ENCODE measurements at regions not wholly inside any gene's neighbourhood (a gene's known extent, or its start where the extent isn't known, plus 50 kb on each side); places are given as distances from the start of the nearest gene placed in this dataset.
"Not testable (repeated sequence)": the region's sequence is repeated elsewhere in the genome, so short reads cannot be mapped to it uniquely, and the experiment has no call there.

DNA sequence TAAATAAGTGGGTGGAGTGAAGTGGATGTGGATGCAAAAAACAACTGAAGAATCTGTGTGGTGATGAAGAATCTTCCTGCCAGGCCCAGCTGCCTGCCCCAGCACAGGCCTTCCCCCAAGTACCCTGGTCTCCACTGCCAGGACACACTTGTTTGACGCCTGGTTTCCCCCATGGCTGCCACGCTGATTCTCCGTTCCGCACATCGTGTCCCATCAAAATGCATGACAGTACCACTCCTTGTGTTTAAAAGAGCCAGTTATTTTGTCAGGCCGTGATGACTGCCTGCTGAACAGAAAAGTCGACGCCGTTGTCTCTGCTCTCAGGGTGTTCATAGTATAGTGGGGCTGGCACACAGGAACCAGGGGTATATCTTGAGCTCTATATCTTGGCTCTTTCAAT, 50.3 kb upstream of the KYNU start:
- DNase-seq, result no peak

GRCh38 chr2:142825861-142826260, 51.6 kb upstream of the KYNU start:
- DNase-seq, result no peak

DNA sequence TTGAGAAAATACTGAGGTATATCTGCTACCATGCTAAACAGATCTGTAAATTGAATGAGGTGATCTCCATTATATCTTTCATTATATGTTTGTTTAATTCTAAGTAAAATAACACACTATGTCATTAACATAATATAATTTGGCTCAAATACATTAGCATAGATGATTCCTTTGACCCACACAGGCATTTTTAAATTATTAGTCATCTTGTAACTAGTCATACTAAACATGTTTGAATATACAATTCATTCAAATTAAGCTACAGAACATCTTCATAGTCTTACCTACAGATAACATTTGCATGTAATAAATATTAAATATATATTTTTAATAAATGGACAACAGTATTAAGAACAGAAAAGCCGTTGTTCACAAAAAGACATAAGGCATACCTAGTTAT, 52.7 kb upstream of the KYNU start:
- no peak for DNase-seq

DNA sequence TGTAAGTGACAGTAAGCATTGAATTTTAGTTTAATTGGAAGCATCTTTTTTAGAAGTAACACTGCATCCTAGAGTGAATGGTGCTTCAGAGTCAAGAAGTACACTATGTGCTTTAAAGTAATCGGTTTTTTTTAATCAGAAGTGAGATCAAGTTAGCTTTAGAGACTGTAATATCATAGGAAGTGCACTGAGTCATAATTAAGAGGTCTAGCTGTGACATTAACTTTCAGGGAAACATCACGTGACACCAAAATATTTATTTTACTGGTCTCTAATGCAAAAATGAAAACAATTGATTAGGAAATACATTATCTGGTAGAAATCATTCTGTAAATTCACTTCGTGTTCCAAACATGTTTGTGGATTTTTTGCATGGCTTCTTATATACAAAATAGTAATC, 55.3 kb upstream of the KYNU start:
- DNase-seq, result no peak

- no peak for DNase-seq
These were observed 58.1 kb upstream of the KYNU start for GRCh38 chr2:142819411-142819810.

- no peak for DNase-seq
These were observed 62.1 kb upstream of the KYNU start for GRCh38 chr2:142815375-142815774.

DNA sequence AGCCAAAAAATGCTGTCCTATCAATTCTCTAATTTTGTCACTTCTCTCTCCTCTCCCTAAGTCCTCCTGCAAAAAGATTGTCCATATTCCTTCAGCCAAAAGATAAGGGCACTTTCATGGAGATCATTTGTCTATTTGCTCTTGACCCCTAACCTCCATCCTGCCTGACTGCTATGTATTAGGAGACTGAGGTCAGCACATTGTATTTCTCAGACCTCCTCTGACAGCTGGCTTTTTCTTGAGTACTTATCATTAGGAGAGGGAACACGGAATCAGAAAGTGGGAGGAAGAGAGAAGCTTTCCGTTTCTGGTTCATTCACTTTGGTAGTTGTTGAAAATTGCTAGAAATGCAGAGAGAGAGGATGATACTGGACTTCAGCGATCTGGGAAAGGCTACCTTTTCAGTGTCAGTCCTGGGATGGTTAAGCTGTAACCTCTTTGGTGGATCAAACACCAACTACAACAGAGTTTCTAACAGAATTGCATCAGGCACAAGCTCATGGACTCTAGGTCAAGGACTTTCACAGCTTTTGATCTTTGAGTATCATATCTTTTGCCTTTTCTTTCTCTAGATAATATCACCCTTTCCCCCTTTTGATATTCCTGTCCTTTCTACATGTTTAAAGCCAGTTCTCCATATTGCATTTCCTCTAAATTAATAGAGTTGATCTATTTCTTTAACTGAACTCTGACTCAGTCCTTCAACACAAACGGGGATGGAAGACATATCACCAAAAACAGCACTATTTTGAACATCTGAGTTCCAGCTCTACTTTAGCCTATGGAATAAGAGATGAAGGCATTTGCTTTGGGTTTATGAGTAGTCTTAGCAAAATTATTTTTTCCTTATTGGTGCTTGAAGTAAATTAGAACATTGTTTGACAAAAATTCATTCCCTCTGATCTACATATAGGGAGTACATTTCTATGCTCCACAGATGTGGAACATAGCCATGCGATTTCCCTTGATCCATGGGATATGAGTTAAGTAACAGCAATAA, 63.3 kb upstream of the KYNU start:
- no peak for DNase-seq

DNA sequence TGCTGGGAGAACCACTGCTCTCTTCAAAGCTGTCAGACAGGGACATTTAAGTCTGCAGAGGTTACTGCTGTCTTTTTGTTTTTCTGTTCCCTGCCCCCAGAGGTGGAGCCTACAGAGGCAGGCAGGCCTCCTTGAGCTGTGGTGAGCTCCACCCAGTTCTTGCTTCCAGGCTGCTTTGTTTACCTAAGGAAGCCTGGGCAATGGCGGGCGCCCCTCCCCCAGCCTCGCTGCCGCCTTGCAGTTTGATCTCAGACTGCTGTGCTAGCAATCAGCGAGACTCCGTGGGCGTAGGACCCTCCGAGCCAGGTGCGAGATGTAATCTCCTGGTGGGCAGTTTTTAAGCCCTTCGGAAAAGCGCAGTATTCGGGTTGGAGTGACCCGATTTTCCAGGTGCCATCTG, 65.8 kb upstream of the KYNU start:
- not testable (repeated sequence) for DNase-seq

DNA sequence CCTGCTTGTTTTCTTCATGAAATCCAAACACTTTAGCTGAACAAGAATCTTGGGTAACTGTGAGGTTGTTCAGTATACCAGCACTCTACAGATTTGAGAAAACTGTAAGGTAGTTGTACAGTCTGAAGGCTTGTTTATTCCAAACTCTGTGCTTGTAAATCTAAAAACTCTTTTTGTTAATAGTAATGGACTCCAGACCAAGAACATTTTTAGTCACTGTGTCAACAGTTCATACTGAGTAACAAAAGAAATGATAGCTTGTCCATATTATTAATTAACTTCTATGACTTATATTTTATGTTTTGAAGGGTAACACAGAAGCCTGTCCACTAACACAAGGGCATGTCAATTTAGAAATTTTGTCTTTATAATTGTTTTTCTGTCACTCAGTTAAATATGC, 72.2 kb upstream of the KYNU start:
- no peak for DNase-seq

- DNase-seq, result no peak
These were observed 74.3 kb upstream of the KYNU start for GRCh38 chr2:142803158-142803557.

GRCh38 chr2:142796588-142796987, 80.9 kb upstream of the KYNU start:
- DNase-seq, result no peak

GRCh38 chr2:142796161-142796560, 81.3 kb upstream of the KYNU start:
- no peak for DNase-seq

DNA sequence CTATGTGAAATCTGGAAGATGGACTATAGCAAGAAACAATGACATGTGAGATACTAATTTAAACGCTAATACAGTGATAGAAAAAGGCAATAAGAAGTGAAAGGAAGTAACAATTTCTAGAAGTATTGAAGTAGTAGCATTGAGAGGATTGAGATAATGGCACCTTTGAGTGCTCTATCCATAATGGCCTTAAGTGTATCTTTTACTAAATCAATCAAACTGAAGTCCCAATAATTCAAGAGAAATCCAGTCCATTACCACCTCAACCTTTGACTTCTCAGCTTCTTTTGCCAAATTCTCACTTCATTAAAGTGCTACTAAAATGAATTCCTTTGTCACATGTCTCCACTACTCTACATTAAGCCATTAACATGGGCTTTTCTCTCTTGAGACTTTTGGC, 82.6 kb upstream of the KYNU start:
- DNase-seq, result no peak

DNA sequence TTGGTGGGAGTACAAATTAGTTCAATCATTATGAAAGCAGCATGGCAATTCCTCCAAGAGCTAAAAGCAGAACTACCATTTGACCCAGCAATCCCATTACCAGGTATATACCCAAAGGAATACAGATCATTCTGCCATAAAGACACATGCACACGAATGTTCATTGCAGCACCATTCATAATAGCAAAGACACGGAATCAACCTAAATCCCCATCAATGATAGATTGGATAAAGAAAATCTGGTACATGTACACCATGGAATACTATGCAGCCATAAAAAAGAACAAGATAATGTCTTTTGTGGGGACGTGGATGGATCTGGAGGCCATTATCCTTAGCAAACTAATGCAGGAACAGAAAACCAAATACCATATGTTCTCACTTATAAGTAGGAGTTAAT, 85.1 kb upstream of the KYNU start:
- DNase-seq, result not testable (repeated sequence)

- DNase-seq, result no peak
These were observed 86.1 kb upstream of the KYNU start for GRCh38 chr2:142791335-142791734.

GRCh38 chr2:142786918-142787702, 90.4 kb upstream of the KYNU start:
- no peak for DNase-seq

- no peak for DNase-seq
These were observed 94.5 kb upstream of the KYNU start for GRCh38 chr2:142782942-142783443.

- DNase-seq, result no peak
These were observed 96.3 kb upstream of the KYNU start for GRCh38 chr2:142781146-142781545.

GRCh38 chr2:142778289-142778688, 99.2 kb upstream of the KYNU start:
- no peak for DNase-seq

GRCh38 chr2:142777742-142778141, 99.7 kb upstream of the KYNU start:
- no peak for DNase-seq

DNA sequence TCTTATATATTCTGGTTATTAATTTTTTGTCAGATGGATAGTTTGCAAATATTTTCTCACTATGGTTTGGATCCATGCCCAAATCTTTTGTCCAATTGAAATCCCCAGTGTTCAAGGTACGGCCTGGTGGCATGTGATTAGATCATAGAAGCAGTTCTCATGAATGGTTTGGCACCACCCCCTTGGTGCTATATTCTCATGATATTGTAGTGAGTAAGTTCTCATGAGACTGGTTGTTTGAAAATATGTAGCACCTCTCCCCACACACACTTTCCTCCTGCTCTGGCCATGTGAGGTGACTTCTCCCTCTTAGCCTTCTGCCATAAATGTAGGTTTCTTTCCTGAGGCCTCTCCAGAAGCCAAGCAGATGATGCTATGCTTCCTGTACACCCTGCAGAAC, 107.7 kb upstream of the KYNU start:
- no peak for DNase-seq

DNA sequence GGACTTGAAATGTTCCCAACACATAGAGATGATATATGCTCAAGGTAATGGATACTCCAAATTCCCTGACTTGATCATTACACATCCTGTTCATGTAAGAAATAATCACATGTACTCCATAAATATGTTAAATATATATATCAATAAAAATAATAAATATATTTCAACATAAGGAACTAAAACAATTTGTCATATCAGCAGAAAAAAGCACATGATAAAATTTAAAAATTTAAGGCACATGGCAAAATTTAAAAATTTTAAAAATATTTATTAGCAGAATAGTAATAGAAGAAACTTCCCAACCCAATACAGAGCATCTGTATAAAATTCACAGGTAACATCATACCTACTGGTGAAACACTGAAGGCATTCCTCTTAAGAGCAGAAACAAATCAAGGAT, 109.6 kb upstream of the KYNU start:
- DNase-seq, result no peak

GRCh38 chr2:142758973-142759372, 118.5 kb upstream of the KYNU start:
- DNase-seq, result no peak

- DNase-seq, result no peak
These were observed 120.4 kb upstream of the KYNU start for GRCh38 chr2:142757111-142757510.
